GM19239 (cell line): ENCODE measurements at regions not wholly inside any gene's neighbourhood (a gene's known extent, or its start where the extent isn't known, plus 50 kb on each side); places are given as distances from the start of the nearest gene placed in this dataset.
"Not testable (repeated sequence)": the region's sequence is repeated elsewhere in the genome, so short reads cannot be mapped to it uniquely, and the experiment has no call there.

Source experiments
- DNase-seq: peaks from one replicate; pipeline ENCODE4 v3.0.0; 2011; ENCODE audit warnings: low spot score; ENCODE audit not compliant: insufficient read length
- FAIRE-seq: peaks from 2 replicates; lab custom pipeline; 2011; peaks lifted over from hg19 to GRCh38; lab: Jason Lieb, UNC

DNA sequence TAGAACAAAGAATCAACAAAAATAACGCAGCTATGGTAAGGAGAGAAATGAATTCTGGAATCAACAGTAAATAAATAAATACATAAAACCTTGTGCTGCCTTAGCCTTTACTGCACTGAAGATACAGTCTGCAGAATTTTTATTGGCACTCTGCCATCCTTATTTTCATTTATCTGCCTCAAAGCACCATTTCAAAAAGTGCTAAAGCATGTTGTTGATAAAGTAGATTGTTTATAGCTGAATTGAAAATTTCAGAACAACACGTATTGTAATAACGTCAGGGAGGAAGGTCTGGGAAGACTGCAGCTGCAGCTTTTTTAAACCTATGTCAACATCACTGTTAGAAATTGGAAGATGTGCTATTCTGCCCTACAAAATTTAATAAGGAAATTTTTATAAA is 787.2 kb downstream of the PLCL1 start:
- no peak for FAIRE-seq
- no peak for DNase-seq

DNA sequence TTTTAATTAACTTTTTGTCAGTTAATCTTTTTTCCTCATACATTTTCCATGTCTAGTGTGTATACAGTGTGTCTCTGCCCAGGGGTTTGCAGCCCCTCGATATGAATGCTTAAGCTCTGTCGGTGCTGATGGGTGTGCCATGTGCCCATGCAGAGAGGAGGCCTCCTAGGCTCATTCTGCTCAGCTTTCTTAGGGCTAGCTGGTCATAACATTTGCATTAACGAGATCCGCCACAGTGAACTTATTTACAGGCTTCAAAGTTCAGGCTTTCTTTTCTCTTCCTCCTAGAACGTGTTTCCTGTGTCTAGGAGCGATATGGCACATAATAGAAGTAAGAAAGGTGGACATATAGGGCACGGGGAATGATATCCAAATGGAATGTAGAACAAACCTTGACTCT is 783.3 kb downstream of the PLCL1 start:
- FAIRE-seq: no peak
- no peak for DNase-seq

GRCh38 chr2:198587240-198587639 is 782.8 kb downstream of the PLCL1 start:
- no peak for FAIRE-seq

GRCh38 chr2:198571393-198571792 is 767.0 kb downstream of the PLCL1 start:
- FAIRE-seq: no peak
- no peak for DNase-seq

More at GRCh38 chr2:198587240-198587639, 782.8 kb downstream of the PLCL1 start:
- DNase-seq: no peak

DNA sequence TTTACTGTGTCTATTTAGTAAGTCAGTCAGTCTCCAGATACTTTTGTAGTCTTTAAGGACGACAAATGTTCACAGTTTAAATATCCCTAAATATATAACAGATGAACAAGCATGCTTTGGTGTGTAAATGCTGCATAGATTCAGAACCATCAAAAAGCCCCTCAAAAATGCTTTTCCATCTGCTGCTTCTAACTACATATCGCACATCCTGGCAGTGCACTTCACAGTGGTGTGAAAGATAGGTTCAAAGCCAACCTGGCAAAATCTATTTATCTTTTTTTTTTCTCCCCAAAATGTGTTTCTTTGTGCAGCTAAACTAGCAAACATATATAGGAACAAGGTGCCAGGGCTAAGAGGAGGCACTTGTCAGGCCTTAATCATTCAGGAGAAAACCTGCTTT is 753.8 kb downstream of the PLCL1 start:
- FAIRE-seq: no peak
- DNase-seq: no peak

GRCh38 chr2:198546122-198546521 is 741.7 kb downstream of the PLCL1 start:
- DNase-seq: no peak
- FAIRE-seq: no peak

DNA sequence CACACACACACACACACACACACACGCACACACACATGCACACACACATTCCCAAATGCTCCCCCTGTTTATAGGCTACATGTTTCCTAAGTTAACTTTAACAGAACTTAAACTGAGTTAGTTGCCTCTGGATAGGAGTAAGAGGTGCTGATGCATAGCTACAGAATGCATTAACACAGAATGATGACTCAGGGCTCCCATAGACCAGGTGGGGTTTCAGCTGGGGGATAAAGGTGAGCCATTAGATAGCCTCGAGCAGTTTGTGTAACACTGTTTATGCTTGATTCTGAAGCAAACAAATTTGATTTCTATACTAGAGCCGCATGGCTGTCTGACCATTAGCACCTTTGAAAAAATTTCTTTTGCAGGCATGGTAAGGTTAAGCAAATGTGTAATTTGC is 741.0 kb downstream of the PLCL1 start:
- DNase-seq (no peak), FAIRE-seq (no peak)

GRCh38 chr2:198544461-198544860 is 740.1 kb downstream of the PLCL1 start:
- DNase-seq (no peak), FAIRE-seq (no peak)

GRCh38 chr2:198534756-198535155 is 730.4 kb downstream of the PLCL1 start:
- no peak for FAIRE-seq
- no peak for DNase-seq

- DNase-seq (no peak), FAIRE-seq (no peak)
These were observed 721.0 kb downstream of the PLCL1 start for GRCh38 chr2:198525211-198525969.

DNA sequence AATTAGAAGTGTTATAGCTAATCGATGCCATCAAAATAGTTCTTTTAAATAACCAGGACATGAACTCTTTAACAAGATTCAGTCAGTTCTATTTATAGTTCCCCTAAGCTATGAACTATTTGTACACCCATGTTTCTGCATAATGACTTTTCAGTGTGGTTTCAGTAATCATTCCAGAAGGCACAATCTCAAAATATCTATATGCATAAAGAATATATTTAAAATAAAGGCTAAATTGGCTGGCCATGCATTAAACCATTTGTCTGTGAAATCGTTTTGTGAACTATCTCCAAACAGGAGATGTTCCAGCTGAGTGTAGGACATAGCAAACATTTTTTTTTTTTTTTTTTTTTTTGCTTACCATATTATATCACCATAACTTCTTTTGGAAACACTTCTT is 719.3 kb downstream of the PLCL1 start:
- FAIRE-seq (no peak), DNase-seq (no peak)

GRCh38 chr2:198518935-198519334 is 714.5 kb downstream of the PLCL1 start:
- no peak for DNase-seq
- FAIRE-seq: no peak

GRCh38 chr2:198517976-198518375 is 713.6 kb downstream of the PLCL1 start:
- FAIRE-seq: no peak
- DNase-seq: no peak

GRCh38 chr2:198508610-198509009 is 704.2 kb downstream of the PLCL1 start:
- not testable (repeated sequence) for DNase-seq, FAIRE-seq

GRCh38 chr2:198499539-198499938 is 695.1 kb downstream of the PLCL1 start:
- FAIRE-seq: no peak
- no peak for DNase-seq

GRCh38 chr2:198498516-198498915 is 694.1 kb downstream of the PLCL1 start:
- FAIRE-seq (no peak), DNase-seq (no peak)

DNA sequence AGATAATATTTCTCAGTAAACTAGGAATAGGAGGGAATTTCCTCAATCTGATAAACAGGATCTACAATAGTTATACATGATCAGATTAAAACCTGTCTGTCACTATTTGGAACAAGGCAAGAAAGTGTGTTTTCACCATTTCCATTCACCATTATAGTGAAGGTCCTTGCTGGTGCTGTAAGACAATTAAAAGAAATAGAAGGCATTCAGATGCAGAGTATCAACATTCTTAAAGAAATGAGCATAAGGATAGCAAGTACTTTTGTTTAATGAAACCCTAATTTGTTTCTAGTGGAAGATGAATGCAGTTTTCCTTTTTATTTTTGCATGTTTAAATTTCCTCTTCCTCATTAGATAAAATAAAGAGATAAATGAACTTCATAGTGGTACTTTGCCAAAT is 693.7 kb downstream of the PLCL1 start:
- FAIRE-seq (no peak), DNase-seq (no peak)

- no peak for FAIRE-seq
- no peak for DNase-seq
These were observed 690.5 kb downstream of the PLCL1 start for GRCh38 chr2:198494931-198495330.

GRCh38 chr2:198490748-198491147 is 686.4 kb downstream of the PLCL1 start:
- FAIRE-seq: no peak
- no peak for DNase-seq

- DNase-seq (no peak), FAIRE-seq (no peak)
These were observed 684.6 kb downstream of the PLCL1 start for GRCh38 chr2:198488964-198489363.

DNA sequence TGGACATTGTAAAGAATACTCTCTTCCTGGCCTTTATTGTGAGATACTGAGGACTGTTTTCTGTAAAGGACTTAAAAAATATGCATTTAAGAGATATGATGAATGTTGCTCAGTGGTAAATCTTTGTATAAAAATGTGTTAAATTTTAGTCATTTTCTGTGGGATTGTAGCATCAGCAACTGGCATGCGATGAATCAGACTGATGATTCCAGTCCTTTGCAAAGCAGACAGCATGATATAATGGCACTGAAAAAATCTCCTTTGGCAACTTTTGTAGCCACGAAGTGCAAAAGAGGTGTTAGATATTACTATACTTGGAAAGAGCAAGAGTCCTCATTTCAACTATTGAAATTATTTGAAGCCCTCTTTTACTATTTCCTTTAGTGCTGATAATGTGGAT is 678.7 kb downstream of the PLCL1 start:
- no peak for FAIRE-seq

GRCh38 chr2:198479065-198479464 is 674.7 kb downstream of the PLCL1 start:
- FAIRE-seq (no peak), DNase-seq (no peak)

More for the DNA sequence above, 678.7 kb downstream of the PLCL1 start:
- DNase-seq: no peak
